Cardiac muscle cell (in vitro differentiated cells and primary cell): ENCODE measurements at regions not wholly inside any gene's neighbourhood (a gene's known extent, or its start where the extent isn't known, plus 50 kb on each side); places are given as distances from the start of the nearest gene placed in this dataset.

Source experiments
- DNase-seq, 2 donors: peaks; one replicate each; pipeline versions ENCODE4 v3.0.0 to v3.0.0-alpha.2; 2010 to 2017; ENCODE audit warnings: low read depth in 1 of 2, low spot score in 1 of 2
- H3K27ac ChIP-seq: fragments of 200-600 bp; sonication (generic); 2 replicates; pipeline ENCODE4 v1.5.1; 2016
- H3K27me3 ChIP-seq: fragments of 200-600 bp; sonication (generic); 2 replicates; pipeline ENCODE4 v1.6.0; 2016; ENCODE audit warnings: control low read depth
- H3K36me3 ChIP-seq: fragments of 200-600 bp; sonication (generic); 2 replicates; pipeline ENCODE4 v1.5.1; 2016; ENCODE audit warnings: control low read depth
- H3K4me1 ChIP-seq: fragments of 200-600 bp; sonication (generic); 2 replicates; pipeline ENCODE4 v1.8.1; 2017; ENCODE audit warnings: low read depth, mild to moderate bottlenecking, mixed run types
- H3K4me3 ChIP-seq: fragments of 200-600 bp; sonication (generic); 2 replicates; pipeline ENCODE4 v1.5.1; 2016; ENCODE audit warnings: mild to moderate bottlenecking
- H3K9me3 ChIP-seq: fragments of 200-600 bp; sonication (generic); 2 replicates; pipeline ENCODE4 v1.5.1; 2017; ENCODE audit warnings: low read depth, mild to moderate bottlenecking, control low read depth
- TF ChIP-seq, protein P1 (sequence below): IDR thresholded peaks from 2 replicates; pipeline ENCODE4 v1.5.1; 2012; ENCODE audit warnings: low read depth, mild to moderate bottlenecking, low read length

DNA sequence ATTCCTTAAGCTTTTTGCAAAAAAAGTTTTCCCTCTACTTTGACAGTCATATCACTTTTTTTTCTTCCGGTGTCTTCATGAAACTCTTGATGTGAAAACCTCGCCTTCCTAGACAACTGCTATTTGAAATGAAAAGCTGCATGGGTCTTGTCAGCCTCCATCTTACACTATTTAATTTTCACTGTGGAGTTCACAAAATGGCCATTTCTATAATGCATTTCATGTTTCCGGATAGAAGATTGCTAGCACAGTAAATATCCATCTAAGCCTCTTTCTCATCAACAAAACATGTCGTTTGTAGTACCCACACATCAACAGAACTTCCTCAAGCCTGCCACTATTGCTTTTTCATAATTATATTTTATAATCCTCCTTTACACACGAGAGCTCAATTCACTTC lies 204.9 kb upstream of the ID4 start:
- no peak for DNase-seq
- Histone ChIP-seq H3K27ac (no peak overlapping the region), H3K4me3 (no peak overlapping the region), H3K9me3 (no peaks in the 10 kb centered on the region), H3K4me1 (no peaks in the 10 kb centered on the region), H3K36me3 (no peaks in the 10 kb centered on the region), H3K27me3 (no peaks in the 10 kb centered on the region)
- TF ChIP-seq, protein P1, sequence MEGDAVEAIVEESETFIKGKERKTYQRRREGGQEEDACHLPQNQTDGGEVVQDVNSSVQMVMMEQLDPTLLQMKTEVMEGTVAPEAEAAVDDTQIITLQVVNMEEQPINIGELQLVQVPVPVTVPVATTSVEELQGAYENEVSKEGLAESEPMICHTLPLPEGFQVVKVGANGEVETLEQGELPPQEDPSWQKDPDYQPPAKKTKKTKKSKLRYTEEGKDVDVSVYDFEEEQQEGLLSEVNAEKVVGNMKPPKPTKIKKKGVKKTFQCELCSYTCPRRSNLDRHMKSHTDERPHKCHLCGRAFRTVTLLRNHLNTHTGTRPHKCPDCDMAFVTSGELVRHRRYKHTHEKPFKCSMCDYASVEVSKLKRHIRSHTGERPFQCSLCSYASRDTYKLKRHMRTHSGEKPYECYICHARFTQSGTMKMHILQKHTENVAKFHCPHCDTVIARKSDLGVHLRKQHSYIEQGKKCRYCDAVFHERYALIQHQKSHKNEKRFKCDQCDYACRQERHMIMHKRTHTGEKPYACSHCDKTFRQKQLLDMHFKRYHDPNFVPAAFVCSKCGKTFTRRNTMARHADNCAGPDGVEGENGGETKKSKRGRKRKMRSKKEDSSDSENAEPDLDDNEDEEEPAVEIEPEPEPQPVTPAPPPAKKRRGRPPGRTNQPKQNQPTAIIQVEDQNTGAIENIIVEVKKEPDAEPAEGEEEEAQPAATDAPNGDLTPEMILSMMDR, result no peak

DNA sequence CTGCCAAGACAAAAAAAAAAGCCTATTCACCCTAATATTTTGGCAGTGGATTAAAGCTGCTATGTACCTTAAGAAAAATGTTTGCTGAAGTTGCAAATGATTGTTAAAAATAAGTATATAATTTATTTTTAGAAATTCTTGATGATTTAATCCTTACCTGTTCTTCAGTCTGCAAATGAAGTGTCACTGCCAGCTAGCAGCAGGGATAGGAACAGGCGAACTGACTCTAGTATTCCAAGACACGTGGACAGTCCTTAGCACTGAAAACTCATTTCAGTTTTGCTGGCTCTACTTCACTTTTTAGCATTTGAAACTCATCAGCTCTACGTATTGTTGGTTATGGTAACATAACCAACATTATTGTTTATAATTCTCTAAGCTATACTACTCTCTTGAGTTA lies 204.4 kb upstream of the ID4 start:
- no peak overlapping the region for H3K4me3 ChIP-seq
- no peak for DNase-seq
- H3K9me3 ChIP-seq, result no peaks in the 10 kb centered on the region

GRCh38 chr6:19635728-19636127 lies 201.4 kb upstream of the ID4 start:
- no peak overlapping the region for H3K4me3 ChIP-seq
- TF ChIP-seq, protein P1, result no peak
- H3K9me3 ChIP-seq, result no peaks in the 10 kb centered on the region
- H3K36me3 ChIP-seq, result no peaks in the 10 kb centered on the region
- no peak overlapping the region for H3K27ac ChIP-seq
- no peaks in the 10 kb centered on the region for H3K27me3 ChIP-seq
- no peaks in the 10 kb centered on the region for H3K4me1 ChIP-seq
- no peak for DNase-seq

More for the DNA sequence above, 204.4 kb upstream of the ID4 start:
- Histone ChIP-seq H3K27me3 (no peaks in the 10 kb centered on the region), H3K36me3 (no peaks in the 10 kb centered on the region), H3K27ac (no peak overlapping the region), H3K4me1 (no peaks in the 10 kb centered on the region)
- TF ChIP-seq, protein P1, result no peak

GRCh38 chr6:19637010-19637409 lies 200.2 kb upstream of the ID4 start:
- DNase-seq, result no peak
- Histone ChIP-seq H3K4me1 (no peaks in the 10 kb centered on the region), H3K27ac (no peak overlapping the region), H3K9me3 (no peaks in the 10 kb centered on the region), H3K4me3 (no peak overlapping the region), H3K36me3 (no peaks in the 10 kb centered on the region), H3K27me3 (no peaks in the 10 kb centered on the region)
- TF ChIP-seq, protein P1, result no peak

DNA sequence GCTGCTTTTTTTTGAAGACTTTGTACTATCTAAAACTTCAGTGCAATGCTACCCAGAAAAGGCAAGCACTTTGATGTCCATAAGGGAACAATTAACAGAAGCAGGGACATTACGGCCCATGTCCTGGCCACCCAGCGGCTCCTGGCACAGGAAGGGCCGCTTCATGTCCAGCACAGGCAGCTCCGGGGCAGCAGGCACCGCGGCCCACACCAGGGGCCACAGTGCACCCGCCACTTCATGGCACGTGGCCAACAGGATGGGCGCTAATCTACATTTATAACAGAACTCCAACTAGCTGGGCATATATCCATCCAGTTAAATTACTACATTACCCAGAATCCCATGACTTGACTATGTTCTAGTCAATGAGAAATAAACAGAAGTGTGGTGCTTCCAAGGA lies 198.2 kb upstream of the ID4 start:
- TF ChIP-seq, protein P1, result no peak
- DNase-seq, result no peak

GRCh38 chr6:19643287-19643686 lies 193.9 kb upstream of the ID4 start:
- no peaks in the 10 kb centered on the region for H3K36me3 ChIP-seq
- H3K27me3 ChIP-seq, result no peaks in the 10 kb centered on the region
- H3K27ac ChIP-seq, result no peak overlapping the region
- no peak for DNase-seq
- TF ChIP-seq, protein P1, result no peak
- no peaks in the 10 kb centered on the region for H3K4me1 ChIP-seq
- no peak overlapping the region for H3K4me3 ChIP-seq
- no peaks in the 10 kb centered on the region for H3K9me3 ChIP-seq

More for the DNA sequence above, 198.2 kb upstream of the ID4 start:
- H3K9me3 ChIP-seq, result no peaks in the 10 kb centered on the region
- no peaks in the 10 kb centered on the region for H3K36me3 ChIP-seq
- no peak overlapping the region for H3K4me3 ChIP-seq
- H3K4me1 ChIP-seq, result no peaks in the 10 kb centered on the region
- no peak overlapping the region for H3K27ac ChIP-seq
- no peaks in the 10 kb centered on the region for H3K27me3 ChIP-seq
